Liver (tissue), 8 donors: ENCODE measurements at regions not wholly inside any gene's neighbourhood (a gene's known extent, or its start where the extent isn't known, plus 50 kb on each side); places are given as distances from the start of the nearest gene placed in this dataset.

Experiments
- DNase-seq: peaks from one replicate; pipeline ENCODE4 v3.0.0-alpha.2; 2017; ENCODE audit warnings: low spot score
- H3K27ac ChIP-seq, 2 donors: one replicate each; pipeline ENCODE4 v1.7.0; 2013; ENCODE audit warnings: inconsistent platforms in 2 of 2, low read length in 2 of 2, control low read depth in 1 of 2, low read depth in 1 of 2, mild to moderate bottlenecking in 1 of 2
- H3K27me3 ChIP-seq, 4 donors: one replicate each; pipeline versions ENCODE4 v1.6.1 to v1.7.0; 2013; ENCODE audit warnings: low read length in 3 of 4, inconsistent platforms in 1 of 4, mild to moderate bottlenecking in 1 of 4, moderate library complexity in 1 of 4; ENCODE audit not compliant: control insufficient read depth in 4 of 4, insufficient read depth in 4 of 4
- H3K36me3 ChIP-seq, 4 donors: one replicate each; pipeline versions ENCODE4 v1.6.1 to v1.7.0; 2013; ENCODE audit warnings: low read length in 3 of 4, mild to moderate bottlenecking in 3 of 4, low read depth in 1 of 4, moderate library complexity in 1 of 4; ENCODE audit not compliant: control insufficient read depth in 4 of 4, insufficient read depth in 3 of 4
- H3K4me1 ChIP-seq, 4 donors: one replicate each; pipeline versions ENCODE4 v1.6.1 to v1.7.0; 2013; ENCODE audit warnings: low read length in 3 of 4, mild to moderate bottlenecking in 3 of 4, moderate library complexity in 1 of 4; ENCODE audit not compliant: control insufficient read depth in 4 of 4, insufficient read depth in 4 of 4
- H3K4me3 ChIP-seq, 3 donors: one replicate each; pipeline versions ENCODE4 v1.6.1 to v1.7.0; 2013; ENCODE audit warnings: low read length in 3 of 3, control low read depth in 1 of 3, low read depth in 1 of 3, mild to moderate bottlenecking in 1 of 3
- H3K9ac ChIP-seq, 2 donors: one replicate each; pipeline ENCODE4 v1.7.0; 2013; ENCODE audit warnings: low read length in 2 of 2, mild to moderate bottlenecking in 2 of 2, moderate library complexity in 2 of 2, control low read depth in 1 of 2, low read depth in 1 of 2
- H3K9me3 ChIP-seq, 4 donors: one replicate each; pipeline versions ENCODE4 v1.6.1 to v1.7.0; 2013; ENCODE audit warnings: low read length in 3 of 4; ENCODE audit not compliant: control insufficient read depth in 4 of 4
- ATF3 ChIP-seq: IDR thresholded peaks from 2 replicates; pipeline ENCODE4 v1.6.1; 2016; ENCODE audit warnings: antibody characterized with exemption
- CTCF ChIP-seq: fragments of 150-350 bp; IDR thresholded peaks from 2 replicates; pipeline ENCODE4 v1.5.1; 2017; ENCODE audit warnings: improper control_type of control experiment, low read depth, low read length; ENCODE audit not compliant: missing input control
- EGR1 ChIP-seq, 2 donors: IDR thresholded peaks; 2 replicates each; pipeline ENCODE4 v1.6.1; 2016 to 2018; ENCODE audit warnings: antibody characterized with exemption in 2 of 2, low read depth in 2 of 2
- FOXA1 ChIP-seq: IDR thresholded peaks from 2 replicates; pipeline ENCODE4 v1.6.1; 2016; ENCODE audit warnings: antibody characterized with exemption
- FOXA2 ChIP-seq: IDR thresholded peaks from 2 replicates; pipeline ENCODE4 v1.6.1; 2016; ENCODE audit warnings: antibody characterized with exemption
- HNF4A ChIP-seq, 2 donors: conservative IDR thresholded peaks; 2 replicates each; pipeline ENCODE4 v1.6.1; 2016; ENCODE audit warnings: antibody characterized with exemption in 2 of 2, mild to moderate bottlenecking in 2 of 2
- HNF4G ChIP-seq: IDR thresholded peaks from 2 replicates; pipeline ENCODE4 v1.6.1; 2016; ENCODE audit warnings: antibody characterized with exemption
- JUND ChIP-seq, 2 donors: IDR thresholded peaks; 2 replicates each; pipeline ENCODE4 v1.6.1; 2016; ENCODE audit warnings: antibody characterized with exemption in 2 of 2
- RAD21 ChIP-seq, 2 donors: IDR thresholded peaks; 2 replicates each; pipeline ENCODE4 v1.6.1; 2016; ENCODE audit warnings: antibody characterized with exemption in 2 of 2, mild to moderate bottlenecking in 2 of 2
- RXRA ChIP-seq, 2 donors: IDR thresholded peaks; 2 replicates each; pipeline ENCODE4 v1.6.1; 2017 to 2018; ENCODE audit warnings: antibody characterized with exemption in 2 of 2, mild to moderate bottlenecking in 1 of 2
- SP1 ChIP-seq: IDR thresholded peaks from 2 replicates; pipeline ENCODE4 v1.6.1; 2018; ENCODE audit warnings: antibody characterized with exemption, mild to moderate bottlenecking
- YY1 ChIP-seq: IDR thresholded peaks from 2 replicates; pipeline ENCODE4 v1.6.1; 2016; ENCODE audit warnings: antibody characterized with exemption, mild to moderate bottlenecking
- ZBTB33 ChIP-seq: IDR thresholded peaks from 2 replicates; pipeline ENCODE4 v1.6.1; 2016; ENCODE audit warnings: antibody characterized with exemption
- WGBS: extraction: QIAGEN DNeasy Blood & Tissue Kit; methylation state at CpG from one replicate; pipeline ENCODE4 v1.1.7; 2013; 5-methylcytosine and 5-hydroxymethylcytosine counted together
- TF ChIP-seq, protein P1 (sequence below): IDR thresholded peaks from 2 replicates; pipeline ENCODE4 v1.6.1; 2016; ENCODE audit warnings: antibody characterized with exemption, mild to moderate bottlenecking
- donor health status: healthy.
- donor health status: healthy.
- donor health status: healthy.
- donor health status: healthy.
- donor health status: healthy.

DNA sequence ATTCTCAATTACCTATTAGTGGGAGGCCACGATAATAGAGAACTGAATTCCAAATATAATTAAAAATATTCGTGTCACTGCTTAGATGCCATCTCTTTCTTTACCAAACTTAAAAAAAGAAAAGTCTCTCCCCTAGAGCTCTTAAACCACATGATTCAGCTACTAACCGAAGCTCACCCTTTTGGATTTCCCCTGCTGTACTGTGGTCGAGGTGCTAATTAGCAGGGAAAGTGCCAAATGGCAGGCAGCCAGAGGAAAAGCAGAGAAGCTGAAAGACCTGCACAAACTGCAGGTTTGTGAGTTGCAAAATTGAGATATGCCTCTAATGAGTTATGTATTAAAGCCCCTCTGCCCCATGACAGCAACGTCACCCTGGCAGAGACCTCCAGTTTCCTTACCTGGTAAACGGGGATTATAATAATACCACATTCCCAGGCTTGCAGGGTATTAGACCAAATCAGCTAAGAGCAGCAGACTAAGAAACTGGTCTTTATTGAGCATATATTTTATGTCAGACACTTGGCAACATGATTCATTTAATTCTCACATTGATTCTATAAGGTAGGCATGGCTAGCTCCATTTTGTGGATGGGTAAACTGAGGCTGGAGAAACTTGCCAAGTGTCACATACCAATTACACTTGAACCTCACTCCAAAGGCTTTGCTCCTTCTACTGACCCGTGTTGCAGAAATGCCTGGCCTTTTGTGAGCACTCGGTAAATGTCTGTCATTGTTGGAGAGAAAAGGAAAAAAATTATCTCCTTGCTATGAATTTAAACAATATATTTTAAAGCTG is 259.7 kb downstream of the LPIN1 start:
- 46% methylated on average over 8 of the region's 8 CpGs for WGBS
- Histone ChIP-seq H3K9me3 (no peaks in the 10 kb centered on the region), H3K9ac (no peak overlapping the region), H3K4me1 (peaks cover 0 to 32% (median 21%) of the 10 kb centered on the region in 4 donors), H3K27me3 (no peaks in the 10 kb centered on the region), H3K36me3 (no peaks in the 10 kb centered on the region), H3K27ac (peak overlapping the region; percentile 75 to 92), H3K4me3 (no peak overlapping the region)
- DNase-seq = peak; percentile 52
- TF ChIP-seq CTCF (no peak), YY1 (no peak), EGR1 (IDR thresholded peaks at IDR 0.05; ENCODE audit: low read depth in 2 of 2) (no peak), ATF3 (no peak), FOXA2 (no peak), ZBTB33 (no peak), HNF4G (no peak), FOXA1 (no peak), RXRA (IDR thresholded peaks at IDR 0.05) (no peak), RAD21 (IDR thresholded peaks at IDR 0.05) (no peak), SP1 (no peak)
- TF ChIP-seq, protein P1, sequence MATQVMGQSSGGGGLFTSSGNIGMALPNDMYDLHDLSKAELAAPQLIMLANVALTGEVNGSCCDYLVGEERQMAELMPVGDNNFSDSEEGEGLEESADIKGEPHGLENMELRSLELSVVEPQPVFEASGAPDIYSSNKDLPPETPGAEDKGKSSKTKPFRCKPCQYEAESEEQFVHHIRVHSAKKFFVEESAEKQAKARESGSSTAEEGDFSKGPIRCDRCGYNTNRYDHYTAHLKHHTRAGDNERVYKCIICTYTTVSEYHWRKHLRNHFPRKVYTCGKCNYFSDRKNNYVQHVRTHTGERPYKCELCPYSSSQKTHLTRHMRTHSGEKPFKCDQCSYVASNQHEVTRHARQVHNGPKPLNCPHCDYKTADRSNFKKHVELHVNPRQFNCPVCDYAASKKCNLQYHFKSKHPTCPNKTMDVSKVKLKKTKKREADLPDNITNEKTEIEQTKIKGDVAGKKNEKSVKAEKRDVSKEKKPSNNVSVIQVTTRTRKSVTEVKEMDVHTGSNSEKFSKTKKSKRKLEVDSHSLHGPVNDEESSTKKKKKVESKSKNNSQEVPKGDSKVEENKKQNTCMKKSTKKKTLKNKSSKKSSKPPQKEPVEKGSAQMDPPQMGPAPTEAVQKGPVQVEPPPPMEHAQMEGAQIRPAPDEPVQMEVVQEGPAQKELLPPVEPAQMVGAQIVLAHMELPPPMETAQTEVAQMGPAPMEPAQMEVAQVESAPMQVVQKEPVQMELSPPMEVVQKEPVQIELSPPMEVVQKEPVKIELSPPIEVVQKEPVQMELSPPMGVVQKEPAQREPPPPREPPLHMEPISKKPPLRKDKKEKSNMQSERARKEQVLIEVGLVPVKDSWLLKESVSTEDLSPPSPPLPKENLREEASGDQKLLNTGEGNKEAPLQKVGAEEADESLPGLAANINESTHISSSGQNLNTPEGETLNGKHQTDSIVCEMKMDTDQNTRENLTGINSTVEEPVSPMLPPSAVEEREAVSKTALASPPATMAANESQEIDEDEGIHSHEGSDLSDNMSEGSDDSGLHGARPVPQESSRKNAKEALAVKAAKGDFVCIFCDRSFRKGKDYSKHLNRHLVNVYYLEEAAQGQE = no peak

GRCh38 chr2:12006850-12007249 is 260.4 kb downstream of the LPIN1 start:
- Histone ChIP-seq H3K9me3 (no peaks in the 10 kb centered on the region), H3K4me1 (peaks cover 0 to 35% (median 21%) of the 10 kb centered on the region in 4 donors), H3K4me3 (no peak overlapping the region), H3K27me3 (no peaks in the 10 kb centered on the region), H3K27ac (peak overlapping the region; percentile 75 to 92), H3K9ac (no peak overlapping the region), H3K36me3 (no peaks in the 10 kb centered on the region)
- TF ChIP-seq CTCF = no peak
- no peak for TF ChIP-seq HNF4A (conservative IDR thresholded peaks at IDR 0.05)
- TF ChIP-seq JUND (IDR thresholded peaks at IDR 0.05) = no peak
- no peak for TF ChIP-seq RAD21 (IDR thresholded peaks at IDR 0.05)
- TF ChIP-seq FOXA1 = no peak
- TF ChIP-seq HNF4G = no peak
- TF ChIP-seq, protein P1 = no peak
- no peak for TF ChIP-seq YY1
- WGBS = 71% methylated on average over 4 of the region's 4 CpGs
- DNase-seq = no peak
